Activated CD4-positive, alpha-beta memory T cell treated with anti-CD3 and anti-CD28 coated beads, Interleukin-2, amount 10 ng/mL, durations not matched to agents 7 days and 5 days (primary cell): ENCODE measurements at regions not wholly inside any gene's neighbourhood (a gene's known extent, or its start where the extent isn't known, plus 50 kb on each side); places are given as distances from the start of the nearest gene placed in this dataset.

Experiments
- CTCF ChIA-PET: fragments of 350-600 bp; sonication (Branson Sonifier 250); formaldehyde crosslinking; loops from one replicate; lab custom pipeline; 2021; ENCODE audit warnings: antibody characterized with exemption, inconsistent platforms; lab: Charles Lee
- POLR2A ChIA-PET: fragments of 350-600 bp; sonication (Branson Sonifier 250); formaldehyde crosslinking; loops from one replicate; lab custom pipeline; 2021; ENCODE audit warnings: antibody characterized with exemption; lab: Charles Lee
- DNase-seq: peaks from one replicate; pipeline ENCODE4 v3.0.0-alpha.2; 2020
- H3K27ac Mint-ChIP-seq: one replicate; pipeline ENCODE4 v1.8.0; 2021; ENCODE audit warnings: mild to moderate bottlenecking, mixed read lengths
- H3K27me3 Mint-ChIP-seq: one replicate; pipeline ENCODE4 v1.8.0; 2021; ENCODE audit warnings: mixed read lengths
- H3K36me3 Mint-ChIP-seq: one replicate; pipeline ENCODE4 v1.8.0; 2021; ENCODE audit warnings: low read depth, mixed read lengths
- H3K4me1 Mint-ChIP-seq: one replicate; pipeline ENCODE4 v1.8.0; 2021; ENCODE audit warnings: mixed read lengths
- H3K4me3 Mint-ChIP-seq: one replicate; pipeline ENCODE4 v1.8.0; 2021; ENCODE audit warnings: mild to moderate bottlenecking, mixed read lengths
- H3K9me3 Mint-ChIP-seq: one replicate; pipeline ENCODE4 v1.8.0; 2021; ENCODE audit warnings: mixed read lengths

DNA sequence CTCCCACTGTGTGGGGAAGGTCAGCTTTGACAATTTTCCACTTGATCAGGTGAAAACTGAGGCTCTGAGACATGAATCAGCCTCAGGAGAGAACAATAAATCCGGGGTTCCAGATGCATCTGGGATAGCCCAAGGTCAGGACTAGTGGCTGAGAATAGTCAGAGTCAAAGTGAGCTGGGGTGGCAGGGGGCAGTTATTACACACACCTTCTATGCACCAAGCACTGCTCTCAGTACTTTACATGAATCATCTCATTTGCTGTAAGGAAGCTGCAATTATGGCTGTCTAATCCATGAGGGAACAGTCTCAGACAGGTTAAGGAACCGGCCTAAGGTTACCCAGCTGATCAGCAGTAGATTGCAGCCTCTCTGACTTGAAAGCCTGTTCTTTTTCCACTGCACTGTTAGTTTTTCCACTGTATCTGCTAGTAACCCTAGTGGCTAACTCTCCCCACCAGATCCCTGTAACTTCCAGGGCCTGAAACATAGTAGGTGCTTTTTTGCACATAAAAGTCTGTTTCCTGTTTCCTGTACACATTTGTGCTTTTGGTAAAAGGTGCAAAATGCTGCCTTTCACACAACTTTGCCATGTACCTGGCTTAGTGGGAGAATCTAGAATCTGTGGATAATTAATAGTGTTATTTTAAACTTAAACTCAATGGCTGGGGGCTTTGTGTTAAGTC, 125.9 kb downstream of the EMX2 start:
- ChIA-PET POLR2A (no interaction called here), CTCF (no interaction called here)
- H3K4me3 Mint-ChIP-seq, result no peak overlapping the region
- no peaks in the 10 kb centered on the region for H3K36me3 Mint-ChIP-seq
- no peaks in the 10 kb centered on the region for H3K27me3 Mint-ChIP-seq
- no peak for DNase-seq
- H3K27ac Mint-ChIP-seq, result no peak overlapping the region
- no peaks in the 10 kb centered on the region for H3K9me3 Mint-ChIP-seq
- H3K4me1 Mint-ChIP-seq, result no peaks in the 10 kb centered on the region

GRCh38 chr10:117669122-117669521, 126.6 kb downstream of the EMX2 start:
- ChIA-PET CTCF (no interaction called here), POLR2A (no interaction called here)
- no peak for DNase-seq
- Mint-ChIP-seq H3K36me3 (no peaks in the 10 kb centered on the region), H3K4me1 (no peaks in the 10 kb centered on the region), H3K27ac (no peak overlapping the region), H3K4me3 (no peak overlapping the region), H3K9me3 (no peaks in the 10 kb centered on the region), H3K27me3 (no peaks in the 10 kb centered on the region)

DNA sequence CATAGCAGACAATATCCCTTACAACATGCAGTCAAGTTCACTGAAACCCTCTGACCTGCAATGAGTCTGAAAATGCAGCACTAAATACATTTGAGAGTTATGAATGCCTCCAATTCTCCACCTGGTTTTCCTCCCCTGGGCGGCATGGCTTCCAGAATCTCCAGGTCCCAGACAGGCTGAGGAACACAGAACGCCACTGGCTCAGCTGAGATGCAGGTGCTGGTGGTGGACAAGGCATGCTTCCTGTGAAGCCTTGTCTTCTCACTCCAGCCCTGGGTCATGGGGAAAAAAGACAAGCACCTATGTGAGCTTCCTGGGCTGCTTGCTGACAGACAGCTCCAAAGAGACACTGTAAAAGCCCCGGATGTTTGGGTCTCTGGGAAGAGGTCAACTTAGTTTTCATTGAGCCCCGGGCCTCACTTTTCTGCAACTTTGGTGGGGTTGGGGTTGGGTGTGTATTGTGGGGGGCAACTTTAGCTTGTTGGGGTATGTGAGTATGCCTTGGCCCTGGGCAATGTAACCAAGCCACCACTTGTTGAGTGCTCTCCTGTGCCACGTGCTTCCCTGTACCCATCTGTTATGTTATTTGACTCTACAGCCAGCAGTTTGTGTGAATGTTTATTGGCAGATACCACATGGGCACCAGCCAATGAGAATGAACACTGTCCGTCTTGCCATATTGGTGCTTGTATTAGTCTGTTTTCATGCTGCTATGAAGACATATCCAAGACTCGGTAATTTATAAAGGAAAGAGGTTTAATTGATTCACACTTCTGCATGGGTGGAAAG, 127.8 kb downstream of the EMX2 start:
- Mint-ChIP-seq H3K27me3 (no peaks in the 10 kb centered on the region), H3K9me3 (no peaks in the 10 kb centered on the region), H3K27ac (no peak overlapping the region), H3K4me1 (no peaks in the 10 kb centered on the region), H3K36me3 (no peaks in the 10 kb centered on the region), H3K4me3 (no peak overlapping the region)
- no peak for DNase-seq
- CTCF ChIA-PET, result no interaction called here
- POLR2A ChIA-PET, result no interaction called here

DNA sequence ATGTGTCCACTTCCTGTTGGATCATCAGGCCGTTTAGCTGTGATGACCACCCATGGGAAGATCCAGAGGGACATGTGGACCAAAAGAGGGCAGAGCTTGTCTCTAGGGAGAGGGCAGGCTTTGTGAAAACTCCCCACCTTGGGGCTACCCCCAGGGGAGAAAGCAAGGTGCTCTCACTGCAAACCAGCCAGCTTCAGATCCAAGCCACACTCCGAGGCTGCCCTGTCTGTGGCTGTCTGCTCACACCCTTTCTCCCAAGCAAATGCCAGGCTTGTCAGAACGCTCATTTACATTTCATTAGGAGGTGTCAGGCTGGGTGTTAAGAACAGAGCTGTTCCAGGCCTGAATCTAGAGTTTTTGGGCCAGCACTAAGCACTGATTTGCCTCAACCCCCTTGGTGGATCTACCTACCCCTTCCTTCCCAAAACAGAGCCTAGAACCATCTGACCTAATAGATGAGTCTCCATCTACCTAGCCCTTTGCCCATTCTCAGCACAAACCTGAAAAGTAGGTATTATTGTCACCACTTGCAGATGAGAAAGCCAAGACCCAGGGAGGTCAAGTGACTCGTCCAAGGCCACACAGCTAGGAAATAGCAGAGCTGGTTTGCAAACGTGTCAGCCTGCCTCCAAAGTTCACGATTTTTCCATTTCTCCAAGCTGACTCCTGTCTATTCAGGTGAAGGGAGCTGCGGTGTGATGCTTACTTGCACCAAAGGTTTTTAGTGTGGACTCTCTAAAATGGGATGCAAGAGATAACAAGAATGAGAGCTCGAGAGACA, 130.9 kb downstream of the EMX2 start:
- Mint-ChIP-seq H3K36me3 (no peaks in the 10 kb centered on the region), H3K4me3 (no peak overlapping the region), H3K4me1 (no peaks in the 10 kb centered on the region), H3K9me3 (no peaks in the 10 kb centered on the region), H3K27me3 (no peaks in the 10 kb centered on the region), H3K27ac (no peak overlapping the region)
- no peak for DNase-seq
- CTCF ChIA-PET, result no interaction called here
- POLR2A ChIA-PET, result no interaction called here

DNA sequence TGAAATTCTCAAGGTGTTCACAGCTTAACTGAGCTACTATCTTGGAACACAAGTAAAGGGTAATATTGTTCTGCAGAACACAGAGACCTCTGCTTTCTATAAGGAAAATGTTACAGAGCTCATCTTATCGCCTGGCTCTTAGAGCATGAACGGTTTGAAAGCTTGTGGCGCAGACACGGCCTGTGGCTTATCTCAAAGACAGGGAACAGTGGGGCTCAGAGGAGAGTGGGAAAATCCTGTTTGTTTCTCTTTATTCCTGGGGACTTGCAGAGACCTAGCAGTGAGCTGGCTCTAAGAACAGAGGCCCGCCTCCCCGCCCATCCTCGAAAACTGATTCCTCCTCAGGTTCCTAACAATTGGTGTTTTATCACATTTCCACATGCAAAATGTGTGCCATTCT, 131.7 kb downstream of the EMX2 start:
- no peaks in the 10 kb centered on the region for H3K9me3 Mint-ChIP-seq
- POLR2A ChIA-PET, result no interaction called here
- no peaks in the 10 kb centered on the region for H3K36me3 Mint-ChIP-seq
- H3K4me3 Mint-ChIP-seq, result no peak overlapping the region
- DNase-seq, result no peak
- no peaks in the 10 kb centered on the region for H3K4me1 Mint-ChIP-seq
- CTCF ChIA-PET, result no interaction called here
- H3K27ac Mint-ChIP-seq, result no peak overlapping the region
- H3K27me3 Mint-ChIP-seq, result no peaks in the 10 kb centered on the region

- H3K4me3 Mint-ChIP-seq, result no peak overlapping the region
- H3K9me3 Mint-ChIP-seq, result no peaks in the 10 kb centered on the region
- no peak for DNase-seq
- H3K36me3 Mint-ChIP-seq, result no peaks in the 10 kb centered on the region
- H3K4me1 Mint-ChIP-seq, result no peaks in the 10 kb centered on the region
- no peaks in the 10 kb centered on the region for H3K27me3 Mint-ChIP-seq
- CTCF ChIA-PET, result interaction anchor here (0.6 kb wide), 1 partner anchor 253 kb away, joined by 3 read pairs; no protein-coding TSS in a partner anchor
- no peak overlapping the region for H3K27ac Mint-ChIP-seq
- POLR2A ChIA-PET, result no interaction called here
Measured at GRCh38 chr10:117674646-117675045, 132.1 kb downstream of the EMX2 start.

- H3K9me3 Mint-ChIP-seq, result no peaks in the 10 kb centered on the region
- H3K4me1 Mint-ChIP-seq, result no peaks in the 10 kb centered on the region
- no peak overlapping the region for H3K4me3 Mint-ChIP-seq
- CTCF ChIA-PET, result interaction anchor here (0.6 kb wide), 1 partner anchor 254 kb away, joined by 3 read pairs; no protein-coding TSS in a partner anchor
- no peaks in the 10 kb centered on the region for H3K27me3 Mint-ChIP-seq
- no peaks in the 10 kb centered on the region for H3K36me3 Mint-ChIP-seq
- no peak overlapping the region for H3K27ac Mint-ChIP-seq
- POLR2A ChIA-PET, result no interaction called here
- no peak for DNase-seq
Measured at GRCh38 chr10:117675514-117676055, 133.0 kb downstream of the EMX2 start.

GRCh38 chr10:117677239-117677638, 134.7 kb downstream of the EMX2 start:
- Mint-ChIP-seq H3K4me3 (no peak overlapping the region), H3K27ac (no peak overlapping the region), H3K9me3 (no peaks in the 10 kb centered on the region), H3K4me1 (no peaks in the 10 kb centered on the region), H3K27me3 (no peaks in the 10 kb centered on the region), H3K36me3 (no peaks in the 10 kb centered on the region)
- ChIA-PET POLR2A (no interaction called here), CTCF (no interaction called here)
- no peak for DNase-seq

DNA sequence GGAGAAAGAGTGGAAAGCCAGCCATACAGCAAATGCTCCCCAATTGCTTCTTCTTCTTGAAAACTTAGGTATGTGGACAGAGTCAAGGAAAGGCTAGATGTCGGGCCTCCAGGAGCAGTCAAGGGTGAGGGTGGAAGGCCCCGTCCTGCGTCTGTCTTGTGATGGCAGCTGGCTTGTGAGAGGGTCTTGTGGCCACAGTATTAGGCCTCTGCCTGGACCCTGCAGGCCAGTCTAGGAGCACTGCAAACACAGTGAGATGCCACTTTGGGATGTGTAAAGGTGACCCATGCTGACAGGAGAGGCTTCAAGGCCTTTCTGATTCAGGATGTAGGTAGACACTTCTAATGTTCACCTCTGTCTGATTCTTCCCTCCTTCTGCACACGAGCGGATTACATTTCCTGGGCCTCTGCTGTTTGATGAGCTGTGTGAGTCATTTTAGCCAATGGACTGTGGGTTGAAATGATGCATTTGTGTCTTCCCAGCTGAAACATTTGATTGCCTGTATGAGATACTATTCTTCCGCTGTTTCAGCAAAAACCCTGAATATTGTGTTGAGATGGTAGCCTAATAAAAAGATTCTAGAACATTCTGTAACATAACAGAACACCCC, 135.4 kb downstream of the EMX2 start:
- ChIA-PET POLR2A (no interaction called here), CTCF (no interaction called here)
- Mint-ChIP-seq H3K36me3 (no peaks in the 10 kb centered on the region), H3K27me3 (no peaks in the 10 kb centered on the region), H3K4me3 (no peak overlapping the region), H3K4me1 (no peaks in the 10 kb centered on the region), H3K9me3 (no peaks in the 10 kb centered on the region), H3K27ac (no peak overlapping the region)
- no peak for DNase-seq

- DNase-seq, result no peak
- Mint-ChIP-seq H3K27ac (no peak overlapping the region), H3K27me3 (no peaks in the 10 kb centered on the region), H3K36me3 (no peaks in the 10 kb centered on the region), H3K9me3 (no peaks in the 10 kb centered on the region), H3K4me1 (no peaks in the 10 kb centered on the region), H3K4me3 (no peak overlapping the region)
- ChIA-PET POLR2A (no interaction called here), CTCF (no interaction called here)
Measured at GRCh38 chr10:117680601-117681000, 138.1 kb downstream of the EMX2 start.

DNA sequence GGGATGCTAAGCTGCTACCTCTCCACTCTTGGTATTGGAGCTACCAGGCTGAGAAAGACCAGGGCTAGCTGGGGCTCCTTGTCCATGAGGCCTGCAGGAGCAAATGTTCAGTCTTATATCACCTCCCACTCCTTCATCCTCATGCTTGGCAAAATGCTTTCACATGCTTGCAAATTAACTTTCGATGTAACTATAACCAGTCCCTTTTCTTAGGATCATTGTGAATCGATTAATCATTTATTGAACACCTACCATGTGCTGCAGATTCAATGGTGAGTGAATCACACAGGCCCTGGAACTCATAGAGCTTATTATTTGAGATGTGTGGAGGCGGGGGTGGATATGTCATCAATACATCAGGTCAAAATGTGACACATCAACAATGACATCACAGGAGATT, 138.6 kb downstream of the EMX2 start:
- CTCF ChIA-PET, result no interaction called here

DNA sequence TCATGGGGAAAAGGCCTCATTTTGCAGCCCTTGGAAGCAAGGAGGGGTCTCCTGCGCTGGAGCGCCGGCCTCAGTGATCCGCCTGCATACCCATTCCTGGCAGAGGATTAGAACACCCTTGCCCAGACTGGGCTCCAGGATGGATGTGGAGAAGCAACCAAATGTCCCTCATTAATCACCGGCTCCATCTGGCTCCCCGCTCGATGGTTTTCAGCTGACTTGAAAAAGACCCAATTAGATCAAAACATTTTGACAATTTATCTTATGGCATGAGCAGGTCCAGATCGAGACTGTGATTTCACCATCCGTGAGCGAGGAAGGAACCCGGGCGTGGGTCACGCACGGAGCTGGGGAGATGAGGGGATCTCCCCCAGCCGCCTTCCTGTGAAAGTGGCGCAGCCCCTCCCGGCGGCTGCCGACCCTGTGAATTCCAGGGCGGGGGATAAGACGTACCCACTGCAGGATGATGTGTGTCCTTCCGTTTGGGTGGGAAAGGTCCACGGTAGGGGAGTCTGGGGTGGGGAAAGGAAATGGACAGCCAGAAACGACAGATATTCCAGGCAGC, 141.6 kb downstream of the EMX2 start:
- Mint-ChIP-seq H3K4me3 (no peak overlapping the region), H3K36me3 (no peaks in the 10 kb centered on the region), H3K27ac (no peak overlapping the region), H3K9me3 (no peaks in the 10 kb centered on the region), H3K4me1 (no peaks in the 10 kb centered on the region), H3K27me3 (no peaks in the 10 kb centered on the region)
- DNase-seq, result no peak
- ChIA-PET POLR2A (no interaction called here), CTCF (no interaction called here)

More for the DNA sequence above, 138.6 kb downstream of the EMX2 start:
- no peak overlapping the region for H3K27ac Mint-ChIP-seq
- no peaks in the 10 kb centered on the region for H3K27me3 Mint-ChIP-seq
- no peak for DNase-seq
- no peaks in the 10 kb centered on the region for H3K9me3 Mint-ChIP-seq
- no peaks in the 10 kb centered on the region for H3K4me1 Mint-ChIP-seq
- H3K36me3 Mint-ChIP-seq, result no peaks in the 10 kb centered on the region
- no peak overlapping the region for H3K4me3 Mint-ChIP-seq
- POLR2A ChIA-PET, result no interaction called here
